NCI-H460 (cell line): ENCODE measurements at regions not wholly inside any gene's neighbourhood (a gene's known extent, or its start where the extent isn't known, plus 50 kb on each side); places are given as distances from the start of the nearest gene placed in this dataset.

Source experiments
- DNase-seq: peaks from one replicate; pipeline ENCODE4 v3.0.0-alpha.2; 2016; ENCODE audit warnings: low read depth; ENCODE audit errors: extremely low read depth

DNA sequence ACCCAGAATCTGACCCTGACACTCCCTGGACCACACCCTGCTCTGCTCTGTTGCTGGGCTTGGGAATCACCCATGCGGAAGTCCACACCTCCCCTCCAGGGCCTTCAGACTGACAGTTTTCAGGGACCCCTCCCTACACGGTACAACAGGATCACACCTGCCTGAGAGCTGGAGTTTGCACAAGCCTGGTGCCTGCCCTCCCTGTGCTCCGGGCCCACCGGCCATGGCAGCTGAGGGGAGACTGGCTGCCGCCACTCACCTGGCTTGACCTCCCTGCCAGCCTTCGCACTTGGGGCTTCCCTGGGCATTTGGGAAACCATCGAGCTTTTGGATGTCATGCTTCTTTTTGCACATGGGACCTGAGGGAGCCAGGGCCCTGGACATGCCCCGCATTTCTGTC lies 95.9 kb upstream of the ANKRD34C start:
- no peak for DNase-seq

DNA sequence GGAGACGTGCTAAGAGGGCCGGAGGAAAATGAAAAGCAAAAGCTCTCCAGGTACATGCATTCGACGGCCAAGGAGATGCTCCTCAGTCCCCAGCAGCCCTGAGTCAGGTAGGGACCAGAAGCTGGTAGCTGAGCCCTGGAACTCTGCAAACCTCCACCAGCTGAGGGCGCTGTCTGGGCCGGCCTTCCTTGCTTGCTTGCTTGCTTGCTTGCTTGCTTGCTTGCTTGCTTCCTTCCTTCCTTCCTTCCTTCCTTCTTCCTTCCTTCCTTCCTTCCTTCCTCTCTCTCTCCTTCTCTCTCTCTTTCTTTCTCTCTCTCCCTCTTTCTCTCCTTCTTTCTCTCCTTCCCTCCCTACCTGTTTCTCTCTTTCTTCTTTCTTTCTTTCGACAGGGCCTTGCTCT lies 94.6 kb upstream of the RASGRF1 start:
- DNase-seq = no peak

DNA sequence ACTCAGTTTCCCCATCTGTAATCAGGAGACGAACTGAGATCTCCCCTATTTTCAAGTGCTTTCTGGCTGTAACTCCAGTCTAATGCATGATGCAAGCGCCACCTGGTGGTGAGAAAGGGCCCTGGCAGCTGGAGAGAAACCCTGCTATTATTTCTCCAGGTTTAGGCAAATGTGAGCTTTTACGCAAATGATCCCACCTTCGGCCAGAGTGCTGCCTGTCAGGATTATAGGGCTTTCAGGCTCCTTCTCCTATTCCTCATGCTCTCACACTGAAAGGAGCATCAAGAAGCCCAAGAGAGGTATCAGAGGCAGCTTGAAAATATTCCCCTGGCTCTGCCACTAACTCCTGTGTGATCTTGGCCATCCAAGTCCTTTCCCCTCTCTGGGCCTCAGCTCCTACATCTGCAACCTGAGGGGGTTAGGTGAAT lies 93.9 kb upstream of the RASGRF1 start:
- peak; percentile 52 for DNase-seq

DNA sequence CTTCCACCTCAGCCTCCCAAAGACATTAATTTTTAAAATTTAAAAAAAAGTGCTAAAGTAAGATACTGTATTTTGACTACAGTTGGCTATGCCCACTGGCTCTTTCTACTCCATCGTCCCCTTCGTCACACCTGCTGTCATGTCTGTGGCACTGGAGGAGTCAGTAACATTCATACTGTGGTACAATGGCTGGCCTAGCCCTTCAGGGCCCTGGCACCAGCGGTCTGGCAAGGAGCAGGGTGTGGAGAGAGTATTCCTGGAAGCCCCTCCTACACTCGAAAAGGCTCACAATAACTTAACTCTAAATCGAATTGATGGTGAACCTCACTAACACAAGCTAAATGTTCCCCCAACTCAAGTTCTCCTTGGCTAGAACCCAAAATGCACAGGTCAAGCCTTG lies 89.7 kb upstream of the RASGRF1 start:
- DNase-seq = no peak

DNA sequence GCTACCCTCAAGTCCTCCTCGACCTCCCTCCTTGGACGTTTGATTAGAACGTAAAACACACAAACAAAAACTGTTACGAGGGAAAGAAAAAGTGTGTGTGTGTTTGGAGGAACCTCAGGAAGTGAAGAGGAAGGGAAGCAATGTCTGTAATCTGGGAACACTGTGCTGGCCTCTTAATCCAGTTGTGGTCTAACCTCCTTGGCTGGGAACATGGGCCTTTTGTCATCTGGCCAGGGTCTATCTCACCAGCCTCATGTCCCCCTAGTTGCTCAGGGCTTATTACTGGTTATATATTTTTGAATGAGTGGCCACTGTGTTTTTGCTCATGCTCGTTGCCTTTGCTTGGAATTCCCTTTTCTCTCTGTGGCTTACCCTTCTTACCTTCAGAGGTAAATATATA lies 89.0 kb upstream of the RASGRF1 start:
- DNase-seq = no peak

DNA sequence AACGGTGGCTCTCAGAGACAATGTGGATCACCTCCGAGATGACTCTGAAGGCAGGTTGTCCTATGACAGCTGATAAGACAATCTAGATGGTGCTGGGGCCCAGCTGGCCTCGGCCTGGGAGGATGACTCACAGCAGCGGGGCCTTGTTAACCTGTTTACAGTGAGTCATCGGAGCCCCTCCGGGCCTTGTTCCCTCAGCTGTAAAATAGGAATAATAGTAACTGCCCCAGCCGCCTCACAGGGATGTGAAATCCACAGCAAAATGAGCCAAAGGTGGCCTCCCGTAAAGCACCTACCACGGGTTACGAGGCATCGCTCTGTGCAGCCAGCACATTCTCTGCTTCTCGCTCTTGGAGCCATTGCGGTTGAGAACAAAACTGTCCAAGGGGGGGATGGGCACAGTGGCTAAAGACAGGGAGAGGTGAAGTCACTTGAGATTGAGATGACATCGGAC lies 88.6 kb upstream of the RASGRF1 start:
- no peak for DNase-seq

DNA sequence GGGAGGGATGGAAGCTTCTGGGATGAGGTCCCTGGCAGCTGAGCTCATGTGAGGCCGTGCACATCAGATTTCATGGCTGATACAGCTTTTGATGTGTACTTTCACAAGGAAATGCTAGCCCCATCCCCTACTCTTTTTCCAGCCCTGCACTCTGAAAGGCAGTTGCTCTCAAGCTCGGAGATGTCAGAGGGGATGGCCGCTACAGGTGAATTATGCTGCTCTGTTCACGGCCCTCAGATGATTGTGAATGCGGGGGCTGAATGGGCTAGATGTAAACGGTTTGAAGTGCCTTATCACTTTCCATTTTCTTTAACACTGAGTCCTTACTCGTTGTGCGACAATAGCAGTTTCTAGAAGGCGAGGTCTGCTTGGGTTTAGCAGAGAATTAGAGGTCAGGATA lies 88.0 kb upstream of the RASGRF1 start:
- no peak for DNase-seq

DNA sequence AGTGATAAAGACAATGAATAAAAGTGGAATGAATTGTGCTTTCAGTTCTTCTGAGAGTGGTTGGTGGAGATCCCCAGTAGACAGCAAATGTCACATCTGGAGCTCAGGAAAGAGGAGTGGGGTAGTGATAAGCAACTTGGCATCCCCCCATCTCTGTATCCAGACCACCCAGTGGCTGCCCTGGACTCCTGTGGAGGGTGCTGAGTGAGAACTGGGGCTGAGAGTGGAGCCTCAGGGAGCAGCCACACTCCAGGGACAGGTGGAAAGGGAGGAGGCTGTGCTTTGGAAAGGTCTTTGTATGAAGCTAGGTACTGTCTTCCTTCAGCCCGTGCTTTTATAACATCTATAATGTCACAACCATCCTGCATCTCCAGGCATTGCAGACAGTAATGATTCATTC lies 85.6 kb upstream of the RASGRF1 start:
- DNase-seq = no peak

DNA sequence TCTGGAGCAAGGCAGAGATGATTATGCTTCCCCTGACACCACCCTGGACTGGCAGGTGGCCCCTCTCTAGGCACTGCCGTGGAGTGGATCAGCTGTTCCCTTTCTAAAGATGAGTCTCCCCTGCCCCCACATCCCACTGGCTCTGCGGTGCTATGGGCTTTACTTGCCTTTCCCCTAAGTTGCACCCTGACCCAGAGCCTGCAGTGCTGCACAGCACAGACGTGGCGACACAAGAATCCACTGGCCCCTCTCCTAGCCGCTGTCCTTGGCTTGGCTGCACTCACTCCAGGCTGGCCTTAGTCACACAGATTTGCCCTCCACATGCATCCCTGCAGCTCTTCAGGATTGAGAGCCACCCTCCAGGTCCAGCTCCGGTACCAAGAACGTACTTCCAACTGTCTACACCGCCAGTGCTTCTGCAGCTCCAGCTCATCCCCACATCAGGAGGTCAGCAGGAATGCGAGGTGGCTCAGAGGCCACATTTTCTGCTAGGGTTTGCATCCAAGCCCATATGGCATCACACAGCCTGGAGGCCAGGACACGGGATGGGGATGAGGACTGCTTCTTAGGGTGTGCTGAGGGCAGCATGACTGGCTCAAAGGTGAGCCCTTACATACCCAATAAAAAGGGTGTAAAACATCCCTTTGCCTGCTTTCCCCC lies 82.4 kb upstream of the RASGRF1 start:
- DNase-seq = no peak

DNA sequence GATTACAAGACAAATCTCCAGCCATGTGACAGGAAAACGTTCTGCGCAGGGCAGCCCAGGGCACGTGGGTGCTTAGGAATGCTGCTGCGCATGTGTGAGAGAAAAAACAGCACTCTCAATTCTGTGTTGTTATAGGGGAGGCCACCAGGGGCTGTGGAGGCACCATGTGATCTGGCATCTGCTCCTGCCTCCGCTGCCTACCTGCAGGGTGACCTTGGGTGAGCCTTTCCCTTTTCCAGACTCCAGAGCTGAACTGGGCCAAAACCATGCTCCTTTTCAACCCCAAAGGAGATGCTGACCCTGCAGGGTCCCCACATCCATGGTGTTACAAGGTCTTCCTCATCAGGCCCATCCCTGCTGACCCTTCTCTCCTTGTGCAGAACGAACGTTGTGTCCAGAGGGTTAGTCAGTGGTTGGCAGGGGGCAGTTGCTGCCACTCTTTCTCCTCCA lies 81.5 kb upstream of the RASGRF1 start:
- DNase-seq = no peak

DNA sequence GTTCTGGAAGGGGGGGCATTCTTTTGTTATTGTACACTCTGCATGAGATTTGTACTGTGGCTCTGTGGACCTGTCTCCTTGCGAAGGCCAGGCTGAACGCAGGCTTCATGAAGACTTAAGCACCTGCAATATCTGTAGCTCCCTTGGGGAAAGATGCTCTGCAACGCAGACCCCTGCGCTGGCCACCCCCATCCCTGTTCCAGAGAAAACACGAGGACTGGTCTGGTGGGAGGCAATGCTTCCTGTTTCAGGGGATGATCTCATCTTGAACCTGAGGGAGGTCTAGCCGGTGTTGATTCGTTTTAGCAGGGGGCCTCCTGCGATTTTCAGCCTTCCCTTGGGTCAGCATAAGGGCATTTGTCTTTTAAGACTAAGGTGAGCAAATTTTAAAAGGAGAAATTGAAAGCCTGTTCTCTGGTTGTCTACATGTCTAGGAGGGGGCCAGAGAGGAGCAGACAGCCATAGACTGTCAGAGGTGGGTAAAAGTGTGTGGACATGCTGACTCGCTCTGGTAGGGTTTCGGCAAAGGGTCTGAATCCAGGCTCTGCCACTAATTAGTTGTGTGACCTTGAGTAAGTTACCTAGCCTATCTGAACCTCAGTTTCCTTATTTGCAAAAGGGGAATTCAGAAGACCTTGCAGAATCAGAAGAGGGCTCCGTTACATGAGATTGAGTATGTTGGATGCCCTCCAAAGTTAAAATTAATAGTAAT lies 80.9 kb upstream of the RASGRF1 start:
- DNase-seq = no peak

DNA sequence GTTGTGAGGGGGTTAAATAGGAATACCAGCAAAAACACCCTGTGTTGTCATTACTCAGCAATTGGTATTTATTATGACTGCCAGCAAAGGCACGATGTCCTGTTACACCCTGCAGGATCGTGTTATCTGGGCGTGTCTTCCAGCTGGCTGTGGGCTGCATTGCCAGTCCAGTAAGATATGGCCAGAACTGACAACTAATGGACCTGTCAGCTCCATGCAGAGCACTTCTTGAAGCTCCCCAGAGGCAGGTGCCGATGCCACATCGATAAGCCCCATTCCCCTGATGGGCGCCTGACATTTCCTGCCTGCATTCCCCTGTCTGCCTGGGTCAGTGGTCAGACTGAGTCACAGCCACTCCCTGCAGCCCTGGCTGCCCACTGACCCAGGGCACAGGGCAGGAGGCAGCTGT lies 79.7 kb upstream of the RASGRF1 start:
- peak; percentile 32 for DNase-seq

DNA sequence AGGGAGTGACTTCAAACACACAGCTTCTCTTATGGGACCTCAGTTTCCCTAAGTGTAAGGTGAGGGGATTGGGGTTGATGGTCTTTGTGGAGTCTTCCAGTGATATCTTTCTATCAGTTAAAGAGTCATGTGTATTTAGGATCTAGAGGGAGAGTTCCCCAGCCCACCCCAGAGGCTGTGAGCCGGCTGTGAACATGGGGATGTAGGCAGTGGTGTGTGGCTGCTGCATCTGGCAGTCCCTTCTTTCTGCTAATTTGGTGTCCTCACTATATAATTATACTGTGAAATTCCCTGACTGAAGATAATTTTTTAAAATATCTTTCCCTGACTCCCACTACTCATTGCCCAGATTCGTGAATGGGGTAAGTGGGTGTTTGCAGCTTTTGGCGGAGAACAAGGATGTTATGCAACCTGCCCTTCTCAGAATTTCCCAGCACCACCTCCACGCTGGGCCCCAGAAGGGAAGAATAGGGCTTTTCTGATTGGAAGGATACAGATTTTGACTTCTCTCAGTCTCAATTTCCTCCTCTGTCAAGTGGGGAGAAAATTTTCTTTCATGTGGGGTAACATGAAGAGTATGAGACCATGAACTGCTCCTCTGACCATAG lies 79.0 kb upstream of the RASGRF1 start:
- no peak for DNase-seq

DNA sequence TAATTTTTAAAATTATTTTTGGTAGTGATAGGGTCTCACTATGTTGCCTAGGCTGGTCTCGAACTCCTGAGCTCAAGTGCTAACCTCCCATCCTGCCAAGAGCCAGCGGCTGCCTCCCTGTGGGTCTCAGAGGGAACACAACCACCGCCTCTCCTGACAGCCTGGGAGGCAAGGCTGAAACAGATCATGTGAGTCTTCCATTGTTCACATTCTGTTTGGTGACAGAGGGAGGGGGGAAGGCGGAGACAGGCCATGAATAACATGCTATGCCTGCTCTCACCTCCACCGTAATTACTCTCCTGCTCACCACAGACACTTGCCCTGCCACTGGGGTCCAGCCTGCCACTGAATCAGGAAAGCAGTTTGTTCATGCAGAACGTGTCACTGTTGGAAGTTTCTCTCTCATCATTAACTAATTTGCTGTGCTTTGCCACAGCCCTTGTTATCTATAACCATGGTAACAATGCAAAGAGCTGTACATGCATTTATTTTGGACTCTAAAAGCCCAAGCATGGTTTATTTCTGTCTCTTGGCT lies 78.4 kb upstream of the RASGRF1 start:
- no peak for DNase-seq

DNA sequence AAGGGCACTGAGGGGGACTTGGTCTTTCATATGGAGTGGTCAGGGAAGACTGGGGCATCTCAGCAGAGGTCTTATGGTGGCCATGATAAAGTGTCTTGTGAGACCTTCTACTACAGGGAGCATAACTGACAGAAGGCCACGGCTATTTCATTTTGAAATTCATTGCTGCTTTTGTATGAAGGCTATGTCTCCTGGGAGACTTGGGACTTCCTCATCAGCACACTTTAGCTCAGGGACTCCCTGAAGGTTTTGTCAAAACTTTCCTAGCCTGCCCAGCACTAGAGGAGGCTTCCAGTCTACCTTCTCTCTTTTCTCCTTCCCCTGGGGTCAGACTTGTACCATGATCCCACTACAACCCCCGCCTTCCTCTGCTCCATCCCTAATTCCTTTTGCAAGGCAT lies 77.2 kb upstream of the RASGRF1 start:
- DNase-seq = no peak

DNA sequence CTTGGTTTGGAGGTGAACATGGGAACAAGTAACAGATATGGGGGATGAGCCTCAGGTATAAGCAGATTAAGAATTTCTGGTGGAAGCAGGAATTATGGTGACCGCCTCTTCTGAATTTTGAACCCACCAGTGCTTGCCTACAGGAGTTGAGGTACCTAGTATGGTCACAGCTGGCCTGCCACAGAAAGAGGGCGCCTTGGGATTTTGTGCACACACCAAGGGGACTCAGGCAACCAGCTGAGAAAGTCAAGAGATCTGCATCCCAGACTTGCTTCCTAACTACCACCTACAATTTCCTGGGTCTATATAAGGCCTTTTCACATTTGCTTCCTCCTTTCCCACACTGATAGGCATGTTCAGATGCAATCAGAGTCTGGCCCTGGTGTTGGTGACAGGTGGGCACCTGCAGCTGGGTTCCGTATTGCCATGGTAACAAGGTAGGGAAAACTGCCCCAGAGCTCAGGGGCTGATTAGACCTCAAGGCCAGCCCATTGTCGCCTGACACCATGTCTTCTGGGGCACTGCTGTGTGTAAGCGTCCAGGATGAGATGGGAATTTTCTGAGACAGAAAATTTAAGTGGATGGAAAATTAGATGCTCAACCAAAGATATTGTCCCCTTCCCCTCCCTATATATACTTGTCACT lies 75.9 kb upstream of the RASGRF1 start:
- no peak for DNase-seq

DNA sequence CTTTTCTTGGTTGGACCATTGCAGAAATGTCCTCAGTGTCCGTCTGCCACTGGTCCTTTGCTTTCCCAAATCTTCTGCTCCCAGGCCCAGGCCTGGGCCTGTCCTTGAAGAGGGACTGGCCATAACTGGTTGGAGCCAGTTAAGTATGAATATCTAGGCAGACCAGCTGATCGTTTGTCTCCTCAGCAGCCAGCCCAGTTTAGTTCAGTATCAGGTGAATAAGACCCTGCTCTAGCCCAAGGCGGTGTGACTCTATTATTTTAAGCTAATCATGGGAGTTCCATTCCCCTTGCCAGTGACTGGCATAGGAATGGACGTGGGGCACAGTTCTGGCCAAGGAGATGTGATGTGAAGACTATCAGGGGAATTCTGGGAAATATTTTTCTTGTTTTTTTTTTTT lies 73.9 kb upstream of the RASGRF1 start:
- no peak for DNase-seq

DNA sequence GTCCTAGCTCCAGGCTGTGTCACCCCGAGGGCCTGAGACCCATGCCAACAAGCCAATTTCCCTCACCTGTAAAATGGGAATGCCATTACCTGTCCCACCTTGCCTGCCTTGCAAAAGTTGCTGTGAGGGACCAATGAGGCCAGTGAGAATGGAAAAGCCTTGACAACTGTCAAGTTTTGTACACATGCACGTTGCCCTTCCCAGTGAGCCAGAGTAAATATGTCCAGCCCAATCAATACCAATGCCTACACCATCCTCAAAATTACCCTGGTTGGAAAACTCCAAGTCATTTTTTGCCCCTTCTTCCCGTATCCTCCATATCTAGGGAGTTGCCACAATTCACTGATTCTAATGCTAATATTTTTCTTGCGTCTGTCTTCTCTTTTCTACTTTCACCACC lies 73.5 kb upstream of the RASGRF1 start:
- DNase-seq = no peak

DNA sequence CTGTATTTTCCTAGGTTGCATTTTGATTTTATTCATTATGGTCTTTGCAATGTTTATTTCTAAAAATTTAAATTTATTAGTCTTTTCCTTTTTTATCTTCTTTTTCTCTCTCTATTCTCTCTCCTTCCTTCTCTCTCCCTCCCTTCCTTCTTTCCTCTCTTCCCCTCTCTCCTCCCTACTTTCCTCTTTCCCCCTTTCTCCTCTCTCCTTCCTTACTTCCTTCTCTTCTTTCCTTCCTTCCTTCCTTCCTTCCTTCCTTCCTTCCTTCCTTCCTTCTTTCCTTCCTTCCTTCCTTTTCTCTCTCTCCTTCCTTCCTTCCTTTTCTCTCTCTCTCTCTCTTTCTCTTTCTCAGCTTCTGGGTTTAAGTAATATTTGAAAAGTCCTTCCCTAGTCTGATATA lies 72.8 kb upstream of the RASGRF1 start:
- DNase-seq = no peak

DNA sequence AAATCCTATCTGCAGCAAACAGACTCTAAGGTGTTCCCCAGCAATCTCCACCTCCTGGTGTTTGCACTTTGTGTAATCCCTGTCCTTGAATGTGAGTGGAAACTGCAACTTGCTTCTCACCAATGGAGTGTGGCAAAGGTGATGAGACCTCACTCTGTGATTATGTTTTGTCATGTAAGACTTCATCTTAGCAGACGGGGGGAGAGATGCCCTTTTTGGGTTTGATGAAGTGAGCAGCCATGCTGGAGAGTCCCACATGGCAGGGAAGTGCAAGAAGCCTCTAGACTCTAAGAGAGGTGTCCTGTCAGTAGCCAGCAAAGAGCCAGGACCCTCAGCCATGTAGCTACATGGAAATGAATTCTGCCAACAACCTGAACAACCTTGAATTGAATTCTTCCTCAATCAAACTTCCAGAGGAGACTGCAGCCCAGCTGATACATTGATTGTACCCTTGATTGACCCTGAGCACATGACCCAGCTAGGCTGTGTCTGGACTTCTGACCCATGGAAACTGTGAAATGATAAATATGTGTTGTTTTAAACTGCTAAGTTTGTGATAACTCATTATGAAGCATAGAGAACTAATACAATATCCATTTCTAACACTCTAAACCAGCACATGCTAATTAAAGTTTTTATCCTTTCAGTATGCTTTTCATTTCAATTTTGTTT lies 71.4 kb upstream of the RASGRF1 start:
- DNase-seq = no peak

DNA sequence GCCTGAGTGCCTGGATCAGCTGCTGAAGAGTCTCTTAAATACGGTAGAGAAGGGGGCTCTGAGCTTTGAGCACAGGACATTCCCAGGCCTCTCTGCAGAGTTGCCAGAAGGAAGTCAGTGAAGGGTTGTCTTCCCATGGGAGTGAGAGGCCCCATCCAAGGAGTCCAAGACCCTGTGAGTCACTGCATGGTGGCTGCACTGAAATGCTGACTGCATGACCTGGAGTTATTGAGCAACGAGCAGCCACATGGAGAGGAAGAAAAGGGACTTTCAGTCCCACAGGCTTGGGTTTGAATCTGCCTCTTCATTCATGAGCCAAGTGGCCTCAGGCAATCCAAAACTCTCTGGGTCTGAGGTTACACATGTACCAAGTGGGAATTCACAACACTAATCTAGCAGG lies 69.6 kb upstream of the RASGRF1 start:
- no peak for DNase-seq
